NCI-H510A (cell line): ENCODE measurements at regions not wholly inside any gene's neighbourhood (a gene's known extent, or its start where the extent isn't known, plus 50 kb on each side); places are given as distances from the start of the nearest gene placed in this dataset.
"Not testable (repeated sequence)": the region's sequence is repeated elsewhere in the genome, so short reads cannot be mapped to it uniquely, and the experiment has no call there.

Source experiments
- DNase-seq: peaks from one replicate; lab custom pipeline; 2025; lab: John Stamatoyannopoulos, UW

- DNase-seq: no peak
Measured at GRCh38 chr3:181330257-181330656, 340.7 kb upstream of the DNAJC19 start.

DNA sequence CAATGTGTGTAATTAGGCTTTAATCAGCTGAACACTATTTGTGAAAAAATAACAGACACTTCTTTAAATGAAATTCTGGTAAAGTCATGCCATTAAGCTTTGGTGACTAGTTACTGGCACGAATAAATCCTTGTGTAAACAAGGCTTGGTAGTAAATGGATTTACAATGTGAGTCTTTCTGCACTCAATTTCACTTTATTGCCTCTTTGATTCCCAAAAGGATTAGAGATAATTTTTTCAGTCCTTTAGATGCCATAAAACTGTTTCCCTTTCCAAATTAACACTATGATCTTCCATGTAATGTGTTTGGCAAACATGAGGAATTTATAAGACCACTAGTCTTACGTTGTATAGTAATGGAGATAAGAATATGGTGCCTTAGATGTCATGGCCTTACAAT, 339.5 kb upstream of the DNAJC19 start:
- DNase-seq: no peak

DNA sequence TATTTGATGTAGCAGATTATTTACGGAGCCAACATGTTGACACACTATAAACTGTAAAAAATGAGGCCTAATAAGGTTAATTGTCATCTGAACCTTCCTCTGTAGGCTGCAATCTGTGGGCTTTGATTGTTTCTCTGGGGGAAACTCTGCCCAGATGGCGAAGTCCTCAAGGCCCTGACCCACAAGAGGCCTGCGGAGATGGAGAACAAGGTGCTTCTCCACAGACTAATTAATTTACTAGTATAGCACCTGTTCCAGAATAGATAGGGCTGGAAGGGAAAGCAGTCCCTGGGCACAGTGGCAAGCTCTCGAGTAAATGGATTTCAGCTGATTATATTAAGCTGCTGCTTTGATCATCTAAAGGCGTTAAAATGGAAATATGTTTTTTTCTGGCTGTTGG, 338.8 kb upstream of the DNAJC19 start:
- DNase-seq: no peak

- no peak for DNase-seq
Measured at GRCh38 chr3:181327349-181327748, 337.8 kb upstream of the DNAJC19 start.

DNA sequence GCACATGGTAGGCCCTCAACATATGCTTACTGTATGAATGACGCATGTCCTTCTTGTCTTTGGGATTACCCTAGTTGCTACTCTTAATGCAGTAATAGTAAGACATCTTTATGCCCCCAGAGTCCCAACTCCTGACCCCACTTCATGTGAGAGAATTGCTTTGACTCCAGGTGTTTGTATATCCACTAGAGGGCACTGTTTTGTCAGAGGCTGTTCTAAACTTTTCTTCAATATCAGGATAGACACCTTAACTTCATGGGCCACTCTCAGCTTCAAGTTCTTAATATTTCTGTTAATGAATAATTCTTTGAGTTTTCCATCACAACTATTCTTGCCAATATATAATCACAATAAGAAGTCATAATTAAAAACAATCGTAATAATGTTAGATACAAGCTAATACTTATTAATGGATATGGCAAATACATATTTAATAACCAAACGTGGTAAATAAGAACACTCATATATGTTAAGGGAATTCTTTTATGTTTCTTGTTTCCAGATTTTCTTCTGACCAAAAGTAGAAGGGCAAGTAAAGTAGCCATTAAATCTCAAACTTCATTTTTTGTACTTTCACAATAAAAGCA, 337.2 kb upstream of the DNAJC19 start:
- no peak for DNase-seq

DNA sequence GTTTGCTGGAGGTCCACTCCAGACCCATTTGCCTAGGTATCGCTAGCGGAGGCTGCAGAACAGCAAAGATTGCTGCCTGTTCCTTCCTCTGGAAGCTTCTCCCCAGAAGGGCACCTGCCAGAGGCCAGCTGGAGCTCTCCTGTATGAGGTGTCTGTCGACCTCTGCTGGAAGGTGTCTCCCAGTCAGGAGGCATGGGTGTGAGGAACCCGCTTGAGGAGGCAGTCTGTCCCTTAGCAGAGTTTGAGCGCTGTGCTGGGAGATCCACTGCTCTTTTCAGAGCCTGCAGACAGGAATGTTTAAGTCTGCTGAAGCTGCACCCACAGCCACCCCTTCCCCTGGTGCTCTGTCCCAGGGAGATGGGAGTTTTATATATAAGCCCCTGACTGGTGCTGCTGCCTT, 335.0 kb upstream of the DNAJC19 start:
- DNase-seq: not testable (repeated sequence)

- no peak for DNase-seq
Measured at GRCh38 chr3:181318321-181318720, 328.8 kb upstream of the DNAJC19 start.

DNA sequence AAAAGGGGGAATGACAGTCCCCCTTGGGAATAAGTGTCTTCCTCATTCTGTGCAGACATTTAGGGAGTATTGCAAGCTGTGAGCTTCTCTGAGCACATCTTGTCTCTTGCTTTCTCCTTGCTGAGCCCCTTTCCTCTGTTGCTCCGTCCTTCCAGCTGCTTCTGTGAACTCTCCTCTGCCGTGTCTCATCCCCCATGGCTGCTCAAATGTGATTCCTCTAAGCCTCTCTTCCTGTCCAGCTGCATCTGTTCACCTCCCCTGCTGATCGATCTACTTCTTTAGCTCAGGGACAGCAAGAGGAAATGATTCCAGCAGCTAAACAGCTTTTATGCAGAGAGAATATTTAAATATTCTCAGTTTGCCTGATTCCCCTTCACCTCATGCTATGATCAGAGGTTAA, 328.0 kb upstream of the DNAJC19 start:
- no peak for DNase-seq

DNA sequence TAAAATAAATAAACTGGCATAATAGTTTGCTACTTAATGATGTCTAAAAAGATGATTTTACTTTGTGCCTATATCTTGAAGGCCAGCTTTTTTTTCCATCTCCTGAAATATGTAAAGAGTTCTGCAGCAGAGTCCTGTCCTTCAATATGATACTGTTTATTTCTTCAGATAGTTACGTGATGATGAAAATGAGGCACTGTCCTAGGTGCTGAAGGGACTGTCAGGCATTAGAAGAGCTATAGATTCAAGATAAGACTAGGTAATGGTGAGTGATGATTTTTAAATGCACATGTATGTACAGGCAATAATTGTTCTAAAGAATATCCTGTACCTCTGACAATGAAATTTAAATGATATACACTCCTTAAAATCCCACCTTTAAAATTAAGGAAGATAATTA, 326.9 kb upstream of the DNAJC19 start:
- no peak for DNase-seq

DNA sequence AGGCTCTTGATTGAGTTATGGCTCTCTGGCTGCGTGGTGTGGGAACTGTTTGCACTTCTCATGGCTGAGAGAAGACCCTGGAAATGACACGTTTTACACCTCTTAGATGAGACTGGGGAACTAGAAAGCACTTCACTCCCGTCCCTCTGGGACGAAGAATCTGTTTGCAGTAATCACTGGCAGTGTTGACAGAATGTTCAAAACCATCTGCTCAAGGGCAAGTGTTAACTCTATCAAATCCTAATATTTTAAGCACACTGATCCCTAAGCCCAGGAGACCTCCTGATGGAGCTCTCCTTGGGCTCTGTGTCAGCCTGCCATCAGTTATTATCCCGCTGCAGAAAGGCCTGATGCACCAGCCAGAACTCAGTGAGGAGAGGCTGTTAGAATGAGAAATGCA, 323.8 kb upstream of the DNAJC19 start:
- no peak for DNase-seq

DNA sequence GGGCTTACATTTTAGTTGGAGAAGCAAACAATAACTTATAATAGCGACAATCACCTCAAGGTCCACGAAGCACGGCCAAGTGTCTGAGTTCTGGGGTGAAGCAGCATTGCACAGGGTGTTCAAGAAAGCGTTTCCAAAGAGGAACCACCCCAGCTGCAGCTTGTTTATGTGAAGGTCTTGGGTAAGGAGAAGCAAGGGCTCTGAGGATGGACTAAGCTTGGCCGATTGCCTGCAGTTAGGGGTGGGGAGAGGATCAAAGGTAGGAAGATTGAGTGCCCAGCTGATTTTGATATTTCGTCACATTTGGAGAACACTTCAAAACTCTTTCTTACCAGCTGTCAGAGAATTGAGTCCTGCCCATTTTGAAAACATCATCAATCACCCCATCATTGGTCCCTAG, 321.6 kb upstream of the DNAJC19 start:
- DNase-seq: no peak

- no peak for DNase-seq
Measured at GRCh38 chr3:181302960-181303359, 313.4 kb upstream of the DNAJC19 start.

DNA sequence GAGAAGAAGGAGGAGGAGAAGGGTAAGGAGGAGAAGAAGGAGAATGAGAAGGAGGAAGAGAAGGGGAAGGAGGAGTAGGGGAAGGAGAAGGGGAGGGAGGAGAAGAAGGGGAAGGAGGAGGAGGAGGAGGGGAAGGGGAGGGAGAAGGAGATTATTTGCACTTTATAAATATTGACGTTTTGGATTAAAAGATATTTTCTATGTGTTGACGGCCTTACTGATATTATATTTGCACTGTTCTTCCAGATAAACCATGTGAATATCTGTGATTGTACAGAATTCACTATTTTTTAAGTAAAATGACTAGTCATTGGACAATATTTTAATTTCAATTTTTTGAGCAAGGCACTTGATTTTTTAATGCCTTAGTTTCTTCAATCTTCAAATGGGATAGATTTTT, 310.5 kb upstream of the DNAJC19 start:
- no peak for DNase-seq

DNA sequence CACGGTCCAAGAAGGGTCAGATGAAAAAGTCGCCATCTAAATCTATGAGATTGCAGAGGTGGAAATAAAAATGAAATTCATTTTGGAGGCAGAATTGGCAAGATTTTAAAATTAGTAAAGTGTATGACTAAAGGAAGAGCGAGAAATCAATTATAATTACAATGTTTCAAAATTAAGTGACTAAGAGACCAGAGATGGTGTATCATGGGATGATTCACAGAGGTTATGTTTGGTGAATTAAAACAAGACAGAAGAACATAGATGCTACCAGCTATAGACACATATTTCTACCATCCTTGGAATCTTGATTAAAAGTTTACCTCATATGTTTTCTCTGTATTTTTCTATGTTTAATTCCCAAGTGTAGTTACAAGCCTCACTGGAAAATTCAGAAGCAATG, 308.9 kb upstream of the DNAJC19 start:
- no peak for DNase-seq

- no peak for DNase-seq
Measured at GRCh38 chr3:181292984-181293383, 303.4 kb upstream of the DNAJC19 start.

DNA sequence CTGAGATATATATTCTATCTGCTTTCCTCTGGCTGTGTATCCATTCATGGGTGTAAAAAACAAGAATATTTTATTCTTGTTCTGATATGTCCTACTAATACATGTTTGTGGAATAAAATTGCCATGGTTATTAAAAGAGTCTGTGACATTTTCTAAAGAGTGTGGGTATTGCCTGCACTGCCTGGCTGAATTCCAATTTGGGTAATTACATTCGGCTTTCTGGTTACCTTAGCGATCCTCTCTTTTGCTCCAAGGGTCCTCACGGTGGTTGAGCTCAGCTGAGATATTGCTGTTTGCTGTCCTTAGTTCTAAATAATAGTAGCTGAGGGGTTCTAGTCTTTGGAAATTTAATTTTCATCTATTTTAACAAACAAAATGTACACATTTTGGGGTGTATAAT, 301.4 kb upstream of the DNAJC19 start:
- no peak for DNase-seq

GRCh38 chr3:181289306-181289705, 299.8 kb upstream of the DNAJC19 start:
- no peak for DNase-seq

GRCh38 chr3:181288145-181288544, 298.6 kb upstream of the DNAJC19 start:
- DNase-seq: no peak

DNA sequence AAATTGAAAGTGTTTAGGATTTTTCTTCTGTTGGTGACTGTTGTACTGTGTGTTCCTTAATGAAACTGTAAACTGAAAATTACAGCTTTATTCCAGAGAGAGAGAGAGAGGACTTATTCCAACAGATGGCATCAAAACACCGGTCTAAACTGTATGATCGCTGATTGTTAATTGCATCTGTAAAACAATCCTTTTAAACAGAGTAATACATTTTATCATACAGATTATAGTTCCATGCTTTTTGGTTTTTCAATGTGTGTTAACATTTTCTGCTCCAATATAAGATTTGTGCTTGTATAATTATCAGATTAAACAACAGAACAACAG, 289.7 kb upstream of the DNAJC19 start:
- DNase-seq: no peak

DNA sequence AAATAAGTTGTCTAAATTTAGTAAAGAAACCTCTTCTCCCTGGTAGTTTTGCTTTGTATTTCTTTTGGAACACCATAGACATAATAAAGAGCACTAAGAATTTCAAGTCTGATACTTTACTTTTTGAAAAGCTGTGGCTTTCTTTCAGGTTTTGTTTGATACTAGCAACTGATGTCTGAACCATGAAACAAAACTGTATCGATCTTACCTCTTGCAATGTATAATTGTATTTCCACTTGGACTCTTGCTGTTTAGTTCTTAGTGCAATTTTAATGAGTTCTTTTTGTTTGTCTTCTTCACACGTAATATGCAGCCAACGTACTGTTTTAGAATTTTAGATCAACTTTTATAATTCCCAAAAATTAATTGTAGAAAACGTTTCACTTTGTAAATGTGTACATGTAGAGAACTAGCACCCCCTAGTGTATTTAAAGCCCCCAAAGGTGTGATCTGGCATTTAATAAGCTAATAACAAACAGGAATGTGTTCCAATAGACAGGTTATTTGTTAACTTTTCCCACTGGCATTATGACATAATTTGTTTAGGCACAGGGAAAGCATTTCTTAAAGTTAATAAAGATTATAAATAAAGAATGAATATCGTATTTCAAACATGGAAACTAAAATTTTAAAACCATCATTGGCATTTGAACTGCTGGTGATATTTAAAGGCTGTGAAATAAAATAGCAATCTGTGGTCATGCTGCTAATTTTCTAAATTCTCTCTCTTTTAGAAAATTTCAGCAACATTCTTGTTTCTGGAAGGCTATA, 289.1 kb upstream of the DNAJC19 start:
- DNase-seq: no peak

DNA sequence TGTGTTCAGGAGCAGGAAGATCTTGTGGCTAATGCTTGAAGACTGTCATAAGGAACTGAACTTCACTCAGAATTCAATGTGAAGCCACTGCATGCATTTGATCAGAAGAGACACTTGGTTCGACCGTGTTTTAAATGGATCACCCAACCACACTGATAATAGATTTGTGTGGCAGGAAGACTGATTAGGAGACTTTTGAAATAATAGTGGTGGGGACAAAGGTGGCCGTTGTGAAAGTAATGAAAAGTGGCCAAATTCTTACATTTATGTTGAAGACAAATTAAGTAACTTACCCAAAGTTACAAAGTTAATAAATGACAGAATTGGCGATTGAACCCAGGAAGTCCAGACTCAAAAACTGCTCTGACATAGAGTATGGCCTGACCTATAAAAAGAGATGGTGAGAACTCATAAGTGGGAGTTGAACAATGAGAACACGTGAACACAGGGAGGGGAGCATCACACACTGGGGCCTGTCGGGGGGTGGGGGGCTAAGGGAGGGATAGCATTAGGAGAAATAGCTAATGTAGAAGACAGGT, 286.9 kb upstream of the DNAJC19 start:
- DNase-seq: no peak

- DNase-seq: no peak
Measured at GRCh38 chr3:181274025-181274424, 284.5 kb upstream of the DNAJC19 start.

DNA sequence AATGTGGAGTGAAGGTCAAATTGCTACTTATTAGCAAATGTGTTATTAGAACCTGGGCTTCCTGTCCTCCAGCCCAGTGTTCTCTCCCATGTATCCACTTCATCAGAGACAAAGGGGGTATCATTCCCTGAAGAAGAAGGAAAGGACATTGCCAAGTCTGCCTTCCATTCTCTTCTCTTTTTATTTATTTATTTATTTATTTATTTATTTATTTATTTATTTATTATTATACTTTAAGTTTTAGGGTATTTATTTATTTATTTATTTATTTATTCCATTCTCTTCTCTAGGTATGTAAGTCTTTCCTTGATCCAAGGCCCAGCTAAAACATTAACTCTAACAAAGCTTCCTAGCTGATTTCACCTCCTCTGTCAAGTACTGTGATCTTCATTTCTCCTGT, 277.8 kb upstream of the DNAJC19 start:
- no peak for DNase-seq

- DNase-seq: no peak
Measured at GRCh38 chr3:181265750-181266333, 276.3 kb upstream of the DNAJC19 start.
